GM21367 (cell line): ENCODE measurements at regions not wholly inside any gene's neighbourhood (a gene's known extent, or its start where the extent isn't known, plus 50 kb on each side); places are given as distances from the start of the nearest gene placed in this dataset.
"Not testable (repeated sequence)": the region's sequence is repeated elsewhere in the genome, so short reads cannot be mapped to it uniquely, and the experiment has no call there.

Source experiments
- ATAC-seq: cut with Tn5 transposase; IDR thresholded peaks from one replicate; pipeline ENCODE4 v1.9.1; 2021; ENCODE audit not compliant: unreplicated experiment

DNA sequence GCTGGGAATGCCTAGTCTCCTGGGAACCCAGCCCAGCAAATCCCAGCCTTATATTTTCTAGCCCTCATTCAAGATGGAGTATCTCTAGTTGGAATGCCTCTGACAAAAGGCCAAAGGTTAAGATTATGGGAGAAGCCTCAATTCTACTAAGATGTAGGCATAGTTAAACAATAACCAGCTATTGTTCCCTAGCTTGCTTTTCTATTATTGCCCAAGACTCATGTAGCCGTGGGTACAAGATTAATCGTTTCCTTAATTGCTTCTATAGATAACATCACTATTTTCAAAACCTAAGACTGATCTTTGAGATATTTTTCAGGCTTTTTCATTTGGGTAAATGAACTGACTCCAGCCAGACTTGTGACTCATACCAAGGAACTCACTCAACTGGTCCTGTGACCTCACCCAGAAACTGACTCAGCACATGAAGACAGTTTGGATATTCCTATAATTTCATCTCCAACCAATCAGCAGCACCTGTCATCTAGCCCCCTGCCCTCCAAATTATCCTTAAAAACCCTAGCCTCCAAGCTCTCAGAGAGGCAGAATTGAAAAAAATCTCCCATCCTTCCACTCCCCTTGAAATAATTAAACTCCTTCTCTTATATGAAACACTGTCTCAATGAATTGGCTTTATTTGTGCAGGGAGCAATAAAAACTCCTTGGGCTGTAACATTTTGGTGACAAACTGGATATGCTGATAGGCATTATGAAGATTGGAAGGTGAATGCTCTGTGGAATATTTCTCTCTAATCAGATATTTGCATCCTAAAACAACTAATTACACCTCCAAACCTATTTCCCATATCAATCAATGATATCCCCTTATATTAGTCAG, 589.0 kb downstream of the C12orf50 start:
- ATAC-seq = no peak

DNA sequence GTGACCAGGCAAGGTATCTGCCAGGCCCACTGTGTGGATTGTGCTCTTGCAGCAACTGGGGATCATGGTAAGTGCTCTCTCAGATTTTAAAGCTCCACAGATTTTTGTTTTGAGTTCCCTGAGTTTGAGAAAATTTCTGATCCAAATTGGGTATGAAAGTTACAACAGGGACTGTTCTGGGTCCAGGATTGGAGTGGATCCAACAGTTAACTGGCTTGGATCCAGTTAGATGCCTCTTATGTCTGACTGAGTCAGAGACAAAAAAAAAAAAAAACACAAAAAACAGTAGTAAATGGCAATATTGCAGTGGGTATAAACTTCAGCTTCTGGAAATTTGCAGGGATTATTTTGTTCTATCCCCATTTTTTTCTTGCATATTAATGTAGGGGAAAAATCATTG, 598.8 kb downstream of the C12orf50 start:
- no peak for ATAC-seq

DNA sequence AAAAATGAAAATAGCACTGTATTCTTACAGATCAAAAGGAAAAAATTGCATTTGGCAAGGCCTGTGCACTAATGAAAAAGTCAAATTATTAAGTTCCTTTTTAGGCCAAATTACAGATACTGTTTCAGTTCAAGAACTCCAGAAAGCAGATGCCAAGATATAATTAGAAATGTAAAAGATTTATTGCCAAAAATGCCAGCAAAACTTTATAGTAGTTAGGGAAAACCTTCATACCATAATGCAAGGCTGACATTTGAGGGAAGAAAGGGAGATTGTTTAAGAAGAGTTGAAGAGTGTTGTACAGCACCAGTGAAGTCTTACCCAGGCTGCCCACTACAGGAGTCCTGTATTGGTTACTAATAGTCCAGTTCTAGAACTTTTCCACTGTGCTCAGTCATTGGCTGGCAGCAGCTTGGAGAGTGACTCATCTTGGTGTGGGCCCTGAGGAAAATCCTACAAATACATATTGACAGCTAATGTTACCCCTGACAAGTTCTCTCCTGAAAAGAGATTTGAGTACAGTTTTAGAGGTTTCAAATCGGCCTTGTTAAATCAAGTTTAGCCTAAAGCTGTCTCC, 600.4 kb downstream of the C12orf50 start:
- no peak for ATAC-seq

DNA sequence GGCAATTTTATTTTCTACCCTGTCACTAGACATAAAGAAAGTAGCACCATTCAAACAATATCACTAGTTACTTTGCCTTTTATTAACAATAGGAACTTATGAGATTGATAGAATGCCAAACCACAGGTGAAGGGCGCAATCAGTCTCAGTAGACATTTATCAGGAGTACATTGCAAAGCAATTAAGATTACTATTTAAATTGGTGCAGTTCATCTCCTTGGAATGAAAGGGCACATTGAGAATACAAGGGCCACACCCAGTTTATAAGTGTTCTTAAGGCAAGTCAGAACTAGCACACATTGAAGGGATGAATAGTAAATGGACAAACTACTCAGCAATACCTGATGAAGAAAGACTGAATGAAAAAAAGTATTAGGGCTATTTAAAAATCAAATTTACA, 601.4 kb downstream of the C12orf50 start:
- ATAC-seq = no peak

DNA sequence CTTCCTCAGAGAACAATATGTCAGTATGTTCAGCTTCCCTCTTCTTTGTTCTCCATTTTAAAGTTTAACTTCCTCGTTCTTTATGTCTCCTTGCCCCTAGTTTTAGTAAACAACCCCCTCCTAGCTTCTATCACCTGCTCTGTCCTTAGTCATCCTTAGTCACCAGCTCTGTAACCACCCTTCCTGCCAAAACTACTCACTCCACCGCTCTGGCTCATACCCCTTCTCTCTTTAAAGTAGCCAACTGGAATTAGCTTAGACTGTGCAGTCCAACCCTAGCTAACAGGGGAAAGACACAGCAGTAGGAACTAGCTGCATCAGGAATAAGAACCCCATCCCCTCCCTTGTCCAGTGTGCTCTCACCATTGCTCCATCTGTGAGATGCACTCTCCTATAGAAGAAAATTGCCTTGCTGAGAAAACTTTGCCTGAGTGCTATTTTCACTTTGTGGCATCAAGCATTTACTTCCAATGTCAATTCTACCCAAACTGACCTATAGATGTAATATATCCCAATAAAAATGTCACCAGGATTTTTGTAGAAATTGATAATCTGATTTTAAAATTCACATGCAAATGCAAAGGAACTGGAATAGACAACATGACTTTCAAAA, 603.2 kb downstream of the C12orf50 start:
- no peak for ATAC-seq

DNA sequence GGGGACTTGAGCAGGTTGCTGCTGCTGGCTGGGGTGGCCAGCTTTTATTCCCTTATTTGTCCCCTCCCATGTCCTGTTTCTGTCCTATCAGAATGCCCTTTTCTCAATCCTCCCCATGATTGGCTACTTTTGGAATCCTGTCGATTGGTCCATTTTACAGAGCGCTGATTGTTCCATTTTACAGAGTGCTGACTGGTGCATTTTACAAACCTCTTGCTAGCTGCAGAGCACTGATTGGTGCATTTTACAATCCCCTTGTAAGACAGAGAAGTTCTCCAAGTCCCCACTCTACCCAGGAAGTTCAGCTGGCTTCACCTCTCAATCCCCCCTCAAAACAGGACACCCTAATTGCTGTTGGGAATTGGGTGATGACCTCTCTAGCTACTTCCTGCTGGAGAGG, 608.0 kb downstream of the C12orf50 start:
- not testable (repeated sequence) for ATAC-seq

DNA sequence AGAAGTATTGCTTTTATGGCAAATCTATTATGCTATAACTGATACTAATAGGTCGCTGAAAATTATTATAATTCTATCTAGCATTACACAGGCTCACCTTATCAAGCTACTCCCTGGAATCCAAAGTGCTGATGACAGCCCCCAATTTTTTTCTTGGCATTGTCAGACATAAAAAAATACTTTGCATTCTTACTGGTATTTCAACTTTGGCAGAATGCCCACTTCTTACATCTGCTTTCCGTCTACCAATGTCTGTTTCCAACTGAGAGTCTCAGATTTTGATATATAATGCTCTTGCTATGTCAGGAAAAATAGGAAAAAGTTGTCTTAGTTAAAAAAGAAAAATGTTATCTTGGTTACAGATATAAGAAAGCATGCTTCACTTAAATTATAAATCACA, 615.4 kb downstream of the C12orf50 start:
- ATAC-seq = no peak

DNA sequence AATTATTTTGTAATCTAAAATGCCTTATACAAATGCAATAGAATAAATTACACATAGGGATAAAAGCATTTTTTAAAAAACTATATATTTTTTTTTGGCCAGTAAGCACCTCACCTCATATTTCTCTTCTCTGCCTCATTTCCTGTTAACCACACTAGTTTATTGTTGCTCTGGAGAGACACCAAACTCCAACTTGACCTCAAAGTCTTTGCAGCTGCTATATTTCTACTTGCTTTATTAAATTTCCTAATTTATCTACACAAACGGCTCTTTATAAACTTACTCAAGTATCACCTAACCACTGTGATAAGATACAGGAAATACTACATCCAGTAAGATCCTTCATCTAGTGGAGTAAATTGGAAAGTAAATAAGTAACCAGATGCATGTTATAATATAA, 622.3 kb downstream of the C12orf50 start:
- ATAC-seq = no peak

DNA sequence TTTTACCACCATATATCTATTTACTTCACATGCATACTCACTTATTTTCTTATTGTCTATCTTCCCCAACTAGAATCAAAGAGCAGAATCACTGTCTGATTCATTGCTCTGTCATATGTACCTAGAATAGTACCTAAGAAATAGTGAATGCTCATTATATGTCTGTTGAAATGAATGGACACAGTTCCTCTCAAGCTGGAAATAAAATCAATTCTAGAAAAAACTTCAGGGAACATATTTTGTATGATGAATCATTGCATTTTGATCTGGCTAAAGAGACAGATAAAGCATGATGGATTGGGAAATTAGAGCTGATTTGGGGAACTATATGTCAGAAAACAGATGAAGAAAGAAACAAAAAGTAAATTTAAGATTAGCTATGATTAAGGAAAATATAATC, 623.3 kb downstream of the C12orf50 start:
- ATAC-seq = no peak

DNA sequence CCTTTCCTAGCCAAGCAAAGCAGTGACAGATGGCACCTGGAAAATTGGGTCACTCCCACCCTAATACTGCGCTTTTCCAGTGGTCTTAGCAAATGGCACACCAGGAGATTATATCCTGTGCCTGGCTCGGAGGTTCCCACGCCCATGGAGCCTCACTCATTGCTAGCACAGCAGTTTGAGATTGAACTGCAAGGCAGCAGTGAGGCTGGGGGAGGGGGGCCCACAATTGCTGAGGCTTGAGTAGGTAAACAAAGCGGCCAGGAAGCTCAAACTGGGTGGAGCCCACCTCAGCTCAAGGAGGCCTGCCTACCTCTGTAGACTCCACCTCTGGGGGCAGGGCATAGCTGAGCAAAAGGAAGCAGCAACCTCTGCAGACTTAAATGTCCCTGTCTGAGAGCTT, 635.0 kb downstream of the C12orf50 start:
- ATAC-seq = not testable (repeated sequence)

DNA sequence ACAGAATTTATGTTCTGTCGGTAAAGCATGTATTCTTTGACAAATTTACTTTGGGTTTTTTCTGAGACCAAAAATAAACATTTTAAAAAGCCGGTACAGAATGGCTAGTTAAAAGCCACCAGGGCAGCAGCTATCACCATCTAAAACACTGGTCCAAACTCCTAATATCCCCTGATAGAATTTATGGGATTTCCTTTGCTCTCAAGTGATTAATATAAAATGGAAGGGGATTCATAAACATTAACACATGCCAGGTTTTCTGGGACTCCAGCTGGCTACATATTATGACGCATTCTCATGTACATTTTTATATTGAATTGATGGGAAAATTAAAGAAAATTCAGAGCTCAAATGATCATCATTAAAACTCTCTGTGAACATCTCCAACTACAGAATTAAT, 640.8 kb downstream of the C12orf50 start:
- ATAC-seq = no peak

DNA sequence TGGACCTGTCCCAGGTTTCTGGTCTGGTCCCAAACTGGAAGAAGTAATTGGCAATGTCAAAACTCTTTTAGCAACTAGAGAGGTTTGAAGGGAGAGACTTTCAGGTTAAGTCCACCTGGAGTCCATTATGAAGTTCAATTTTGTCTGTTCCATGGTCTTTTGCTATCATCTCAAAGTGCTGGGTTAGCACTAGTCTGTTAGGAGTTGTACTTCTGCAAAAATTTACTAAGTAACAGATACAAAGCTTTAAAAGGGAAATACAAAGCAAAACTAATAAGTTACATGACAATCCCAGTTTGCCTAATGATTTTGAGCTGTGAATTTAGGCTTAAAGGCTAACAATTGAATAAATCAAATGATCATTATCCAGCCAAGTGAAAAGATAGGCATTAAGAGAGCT, 643.9 kb downstream of the C12orf50 start:
- ATAC-seq = no peak

DNA sequence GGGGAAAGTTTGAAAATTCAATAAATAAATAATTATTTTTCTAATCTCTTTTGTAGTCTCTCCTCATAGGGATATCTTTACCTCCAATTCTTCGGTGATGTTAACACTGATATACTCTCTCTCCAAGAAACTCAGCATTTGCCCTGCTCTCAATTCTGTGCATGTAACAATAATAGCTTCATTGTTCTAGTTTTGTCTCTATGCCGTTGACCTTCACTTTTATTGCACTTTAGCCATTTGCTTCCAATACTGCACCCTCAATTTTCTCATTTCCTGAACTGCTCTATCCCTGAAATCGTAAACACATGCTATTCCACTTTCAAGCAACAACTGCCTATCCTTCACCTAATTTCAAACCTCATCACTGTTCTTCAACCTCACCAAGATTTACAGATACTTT, 645.0 kb downstream of the C12orf50 start:
- no peak for ATAC-seq

DNA sequence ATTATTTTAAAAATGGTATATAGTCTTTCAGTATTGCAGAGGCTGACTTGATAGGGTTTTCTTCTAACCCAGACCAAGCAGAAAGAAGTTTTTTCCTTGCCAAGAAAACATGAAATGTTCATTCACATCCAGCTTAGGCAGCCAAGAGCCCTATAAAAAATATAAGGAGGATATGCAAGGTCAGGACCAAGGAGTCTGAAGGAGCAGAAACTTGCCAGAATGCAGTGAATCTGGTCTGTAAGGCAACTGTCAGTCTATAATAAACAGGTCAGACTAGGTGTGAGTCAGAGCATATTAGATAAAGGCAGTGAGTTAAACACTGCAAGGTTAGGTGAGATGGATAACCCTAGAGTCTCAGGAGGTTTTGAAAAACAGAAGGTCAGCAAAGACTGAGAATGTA, 645.5 kb downstream of the C12orf50 start:
- ATAC-seq = no peak

DNA sequence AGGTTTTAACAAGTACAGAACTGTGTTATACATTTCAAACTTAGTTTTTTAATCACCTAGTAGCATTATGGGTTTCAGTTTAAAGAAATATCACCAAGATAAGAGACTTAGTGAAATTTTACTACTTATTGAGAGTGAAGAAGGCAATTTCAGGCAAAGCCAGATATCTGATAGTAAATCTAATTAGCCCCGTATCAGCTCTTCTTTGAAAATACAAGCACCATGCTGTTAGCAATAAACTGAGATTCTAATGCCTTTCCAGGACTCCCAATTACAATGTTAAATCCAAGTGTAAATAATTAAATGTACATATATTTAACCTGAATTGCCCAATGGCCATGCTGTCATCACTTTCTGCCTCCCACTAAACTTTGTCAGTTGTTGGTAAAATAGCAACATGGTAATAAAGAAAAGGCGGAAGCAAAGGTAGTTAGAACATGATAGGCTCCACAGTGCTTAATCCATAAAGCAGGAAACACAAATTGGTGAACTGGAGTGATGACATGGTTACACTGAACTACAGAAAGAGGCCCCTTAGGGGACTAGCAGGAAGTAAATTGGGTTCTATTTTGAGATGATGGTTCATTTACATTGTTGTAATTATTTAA, 646.1 kb downstream of the C12orf50 start:
- no peak for ATAC-seq

DNA sequence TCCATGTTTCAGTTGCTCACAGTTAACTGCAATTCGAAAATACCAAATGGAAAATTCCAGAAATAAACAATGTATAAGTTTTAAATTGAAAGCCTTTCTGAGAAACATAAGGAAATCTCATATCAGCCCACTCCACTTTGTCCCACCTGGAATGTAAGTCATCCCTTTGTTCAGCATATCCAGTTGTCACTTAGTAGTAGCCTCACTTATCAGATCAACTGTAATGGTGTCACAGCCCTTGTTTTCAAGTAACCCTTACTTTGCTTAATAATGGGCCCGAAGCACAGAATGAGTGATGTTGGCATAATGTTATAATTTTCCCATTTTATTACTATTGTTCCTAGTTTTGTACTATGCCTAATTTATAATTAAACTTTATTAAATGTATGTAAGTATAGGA, 646.8 kb downstream of the C12orf50 start:
- ATAC-seq = no peak

DNA sequence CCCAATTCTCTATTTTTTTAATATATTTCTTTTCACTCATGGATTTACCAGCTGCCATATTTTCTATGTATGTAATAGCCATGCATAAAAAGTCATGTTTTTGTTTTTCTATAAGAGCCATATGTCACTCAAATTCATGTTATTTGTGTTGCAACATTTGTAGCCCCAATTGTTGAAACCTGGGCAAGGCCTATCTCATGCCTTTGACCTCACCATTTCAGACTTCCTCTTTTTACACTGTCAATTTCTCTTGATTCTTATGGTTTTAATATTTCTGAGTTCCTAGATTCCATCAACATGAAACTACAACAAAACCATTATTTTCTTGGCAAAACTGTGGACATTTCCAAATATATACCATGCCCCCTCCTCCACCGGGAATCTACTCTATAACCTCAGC, 647.5 kb downstream of the C12orf50 start:
- no peak for ATAC-seq

DNA sequence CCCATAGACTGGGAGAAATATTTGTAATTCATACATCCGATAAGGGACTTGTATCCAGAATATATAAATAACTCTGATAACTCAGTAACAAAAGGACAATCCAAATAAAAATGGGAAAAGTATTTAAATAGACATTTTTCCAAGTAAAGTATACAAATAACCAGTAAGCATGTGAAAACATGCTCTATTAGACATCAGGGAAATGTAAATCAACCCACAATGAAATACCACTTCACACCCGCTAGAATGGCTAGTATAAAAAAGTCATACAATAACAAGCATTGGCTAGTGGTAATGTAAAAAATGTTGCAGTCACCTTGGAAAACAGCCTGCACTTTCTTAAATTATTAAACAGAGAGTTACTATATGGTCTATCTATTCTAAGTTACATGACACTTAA, 650.7 kb downstream of the C12orf50 start:
- no peak for ATAC-seq

DNA sequence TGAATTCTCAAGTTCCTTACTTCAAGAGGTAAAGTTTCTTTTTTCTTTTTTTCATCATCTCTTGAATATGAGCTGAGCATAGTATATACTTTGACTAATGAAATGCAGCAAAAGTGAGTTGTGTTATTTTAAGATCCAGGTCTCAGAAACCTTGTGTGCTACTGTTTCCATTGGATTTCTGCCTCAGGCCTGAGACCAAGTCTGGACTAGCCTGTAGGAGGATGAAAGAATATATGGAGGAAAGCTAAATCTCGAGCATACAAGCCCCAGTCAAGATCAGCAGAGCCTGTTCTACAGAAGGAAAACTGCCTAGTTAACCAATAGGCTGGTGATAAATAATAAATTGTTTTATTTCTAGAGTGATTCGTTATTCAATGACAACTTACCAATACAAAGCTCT, 652.5 kb downstream of the C12orf50 start:
- ATAC-seq = no peak

DNA sequence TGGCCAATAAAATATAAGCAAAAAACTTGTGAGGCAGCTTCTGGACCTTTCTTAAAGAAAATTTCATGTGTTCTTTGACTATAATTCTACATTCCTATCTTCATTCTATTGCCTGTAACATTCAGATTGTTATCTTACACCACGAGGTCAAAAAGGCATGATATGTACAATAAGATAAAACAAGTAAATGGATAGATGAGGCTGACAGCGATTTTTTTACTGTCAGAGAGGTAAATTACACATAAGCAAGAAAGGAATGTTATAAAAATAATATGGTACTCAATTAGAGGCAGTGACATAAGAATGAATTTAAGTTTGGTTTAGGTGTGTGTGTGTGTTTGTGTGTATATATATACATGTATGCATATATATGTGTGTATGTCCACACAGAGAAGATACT, 660.0 kb downstream of the C12orf50 start:
- no peak for ATAC-seq

DNA sequence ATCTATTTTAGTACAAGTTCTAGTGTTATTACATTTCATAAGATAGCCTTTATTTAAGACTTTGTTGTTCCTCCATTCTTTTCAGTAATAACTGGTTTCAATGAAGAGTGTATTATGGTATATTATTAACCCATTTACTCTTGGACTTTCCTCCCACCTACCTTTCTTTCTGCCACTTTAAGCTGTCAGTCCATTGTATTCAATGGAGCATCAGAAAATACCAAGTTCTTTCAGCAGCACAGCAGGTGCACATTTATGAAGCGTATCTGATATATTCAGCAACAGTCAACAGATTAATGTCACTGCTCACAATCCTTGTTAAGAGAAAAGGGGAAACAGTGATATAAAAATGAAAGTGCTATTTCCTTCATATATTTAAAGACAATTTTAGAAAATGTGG, 660.9 kb downstream of the C12orf50 start:
- ATAC-seq = no peak

DNA sequence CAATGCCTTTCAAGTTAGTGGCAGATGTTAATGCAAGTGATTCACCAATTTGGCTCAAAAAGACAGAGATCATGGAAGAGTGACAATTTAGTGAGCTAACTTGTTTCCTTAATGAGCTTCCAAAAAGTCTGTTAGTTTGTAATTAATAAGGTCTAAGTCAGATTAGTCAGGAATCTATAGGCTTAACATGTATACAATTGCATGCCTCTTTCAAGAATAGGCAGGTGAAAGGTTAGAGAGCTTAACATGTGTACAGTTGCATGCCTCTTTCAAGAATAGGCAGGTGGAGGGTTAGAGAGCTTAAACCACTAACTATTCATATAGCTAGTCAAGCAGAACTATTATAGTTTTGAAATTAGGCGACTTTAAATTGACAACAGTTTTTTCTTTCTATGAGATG, 663.8 kb downstream of the C12orf50 start:
- ATAC-seq = no peak
